Smooth muscle cell (in vitro differentiated cells): ENCODE measurements at regions not wholly inside any gene's neighbourhood (a gene's known extent, or its start where the extent isn't known, plus 50 kb on each side); places are given as distances from the start of the nearest gene placed in this dataset.

Experiments used
- DNase-seq: peaks from one replicate; lab custom pipeline; 2025; ENCODE audit not compliant: unreplicated experiment; lab: John Stamatoyannopoulos, UW
- H2AFZ ChIP-seq: fragments of 200-600 bp; sonication (generic); 2 replicates; pipeline ENCODE4 v1.6.0; 2016; ENCODE audit warnings: antibody characterized with exemption, low read depth, mild to moderate bottlenecking
- H3F3A ChIP-seq: fragments of 200-600 bp; sonication (generic); 2 replicates; pipeline ENCODE4 v1.6.0; 2017; ENCODE audit warnings: antibody characterized with exemption, low read depth
- H3K27ac ChIP-seq: fragments of 200-600 bp; sonication (generic); 2 replicates; pipeline ENCODE4 v1.5.1; 2016; ENCODE audit warnings: low read depth, mild to moderate bottlenecking
- H3K27me3 ChIP-seq: fragments of 200-600 bp; sonication (generic); 2 replicates; pipeline ENCODE4 v1.6.1; 2016; ENCODE audit warnings: low read depth, mild to moderate bottlenecking
- H3K36me3 ChIP-seq: fragments of 200-600 bp; sonication (generic); 2 replicates; pipeline ENCODE4 v1.5.1; 2016; ENCODE audit warnings: low read depth
- H3K4me1 ChIP-seq: fragments of 200-600 bp; sonication (generic); 2 replicates; pipeline ENCODE4 v1.5.1; 2016; ENCODE audit warnings: low read depth
- H3K4me2 ChIP-seq: fragments of 200-600 bp; sonication (generic); 2 replicates; pipeline ENCODE4 v1.6.0; 2016; ENCODE audit warnings: mild to moderate bottlenecking
- H3K4me3 ChIP-seq: fragments of 200-600 bp; sonication (generic); 2 replicates; pipeline ENCODE4 v1.5.1; 2016; ENCODE audit warnings: mild to moderate bottlenecking
- H3K79me2 ChIP-seq: fragments of 200-600 bp; sonication (generic); 2 replicates; pipeline ENCODE4 v1.6.0; 2016; ENCODE audit warnings: low read depth, mild to moderate bottlenecking
- H3K9ac ChIP-seq: fragments of 200-600 bp; sonication (generic); 2 replicates; pipeline ENCODE4 v1.6.0; 2016; ENCODE audit warnings: low read depth
- H3K9me3 ChIP-seq: fragments of 200-600 bp; sonication (generic); replicated peaks from 2 replicates; pipeline ENCODE4 v1.5.1; 2016; ENCODE audit warnings: low read depth
- H4K20me1 ChIP-seq: fragments of 200-600 bp; sonication (generic); 2 replicates; pipeline ENCODE4 v1.6.0; 2016; ENCODE audit warnings: low read depth
- CTCF ChIP-seq: fragments of 200-600 bp; sonication (generic); IDR thresholded peaks from 2 replicates; pipeline ENCODE4 v1.5.1; 2017; ENCODE audit warnings: borderline replicate concordance, mild to moderate bottlenecking, antibody characterized with exemption; ENCODE audit not compliant: insufficient read depth, poor library complexity, severe bottlenecking
- WGBS: methylation state at CpG from one replicate; pipeline ENCODE4 v1.1.7; 2016; ENCODE audit warnings: low lambda C conversion rate; 5-methylcytosine and 5-hydroxymethylcytosine counted together

DNA sequence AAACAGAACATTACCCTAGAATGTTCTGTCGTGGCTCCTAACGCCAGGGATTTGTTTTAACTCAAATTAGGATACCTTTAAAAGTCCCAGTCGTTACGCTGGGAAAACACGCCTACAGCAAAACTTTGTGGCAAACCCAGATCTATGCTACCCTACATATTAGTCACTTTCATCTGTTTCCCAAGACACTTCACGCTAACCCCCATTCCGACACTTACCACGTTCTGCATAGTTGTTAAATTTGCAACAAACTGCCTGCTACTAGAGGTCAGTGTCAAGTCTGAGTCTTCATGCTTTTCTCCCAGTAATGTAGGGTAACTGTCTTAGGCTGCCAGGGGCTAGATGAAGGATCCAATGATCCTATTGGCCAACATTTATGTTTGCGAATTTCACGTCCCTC lies 140.3 kb downstream of the RASEF start:
- WGBS = 90% methylated on average over 10 of the region's 10 CpGs
- TF ChIP-seq CTCF = no peak
- peaks cover 7% of the 10 kb centered on the region for H3K4me1 ChIP-seq
- no peak overlapping the region for H3K4me2 ChIP-seq
- no peak overlapping the region for H3K9ac ChIP-seq
- H3K27ac ChIP-seq = no peak overlapping the region
- H3F3A ChIP-seq = no peaks in the 10 kb centered on the region
- no peaks in the 10 kb centered on the region for H3K9me3 ChIP-seq
- H2AFZ ChIP-seq = no peak overlapping the region
- H3K4me3 ChIP-seq = no peak overlapping the region
- H3K27me3 ChIP-seq = no peaks in the 10 kb centered on the region
- H3K36me3 ChIP-seq = no peaks in the 10 kb centered on the region
- no peaks in the 10 kb centered on the region for H4K20me1 ChIP-seq
- H3K79me2 ChIP-seq = no peaks in the 10 kb centered on the region
- no peak for DNase-seq

DNA sequence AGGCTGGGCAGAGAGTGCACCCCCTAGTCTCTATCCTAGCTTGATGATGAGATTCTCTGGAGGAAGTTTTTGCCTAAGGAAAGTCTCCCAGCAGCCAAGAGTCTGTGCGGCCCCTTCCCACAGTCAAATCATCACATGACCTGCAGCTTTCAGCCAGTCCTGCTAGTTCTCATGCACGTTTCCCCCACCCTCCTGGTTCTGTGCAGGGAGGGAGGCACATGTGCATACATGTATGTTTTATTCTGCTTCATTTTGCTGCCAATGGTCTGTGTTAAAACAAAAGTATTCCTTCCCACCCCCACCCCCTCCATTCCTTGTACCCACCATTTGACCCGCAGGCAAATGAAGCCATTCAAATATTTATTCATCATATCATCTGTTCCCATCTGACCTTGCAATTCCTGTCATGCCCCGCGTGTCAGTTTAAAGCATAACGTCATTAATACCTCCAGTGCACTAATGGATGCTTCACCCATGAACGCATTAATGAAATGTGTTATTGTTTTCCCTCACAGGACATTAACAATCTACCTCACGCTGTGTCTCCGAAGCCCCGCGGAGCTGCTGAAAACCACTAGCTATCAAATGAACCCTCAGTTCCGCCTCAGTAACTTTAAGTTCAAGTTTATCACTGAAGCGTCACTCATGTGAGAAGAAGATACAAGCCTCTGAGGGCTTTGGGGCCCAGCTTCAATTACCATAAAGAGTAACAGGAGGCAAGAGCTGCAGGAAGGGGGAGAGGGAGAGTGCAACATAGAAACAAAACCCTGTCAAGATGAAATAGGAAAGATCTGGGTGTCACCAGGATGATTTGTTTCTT lies 139.6 kb downstream of the RASEF start:
- TF ChIP-seq CTCF = no peak
- no peak overlapping the region for H3K9ac ChIP-seq
- 84% methylated on average over 13 of the region's 13 CpGs for WGBS
- H3K4me2 ChIP-seq = no peak overlapping the region
- H3F3A ChIP-seq = no peaks in the 10 kb centered on the region
- H3K27ac ChIP-seq = no peak overlapping the region
- H4K20me1 ChIP-seq = no peaks in the 10 kb centered on the region
- H3K4me3 ChIP-seq = no peak overlapping the region
- no peaks in the 10 kb centered on the region for H3K27me3 ChIP-seq
- no peaks in the 10 kb centered on the region for H3K36me3 ChIP-seq
- DNase-seq = no peak
- H3K9me3 ChIP-seq = no peaks in the 10 kb centered on the region
- no peaks in the 10 kb centered on the region for H3K79me2 ChIP-seq
- no peak overlapping the region for H2AFZ ChIP-seq
- peaks cover 7% of the 10 kb centered on the region for H3K4me1 ChIP-seq

GRCh38 chr9:82923912-82924605 lies 138.9 kb downstream of the RASEF start:
- Histone ChIP-seq H3K27me3 (no peaks in the 10 kb centered on the region), H3K79me2 (no peaks in the 10 kb centered on the region), H3K4me1 (peaks cover 7% of the 10 kb centered on the region), H4K20me1 (no peaks in the 10 kb centered on the region), H3F3A (no peaks in the 10 kb centered on the region), H3K27ac (no peak overlapping the region), H3K36me3 (no peaks in the 10 kb centered on the region), H3K4me2 (no peak overlapping the region), H3K9me3 (no peaks in the 10 kb centered on the region), H3K9ac (no peak overlapping the region), H2AFZ (no peak overlapping the region), H3K4me3 (no peak overlapping the region)
- WGBS = 81% methylated on average over 8 of the region's 8 CpGs
- DNase-seq = no peak
- TF ChIP-seq CTCF = no peak
